Dedifferentiated amniotic fluid mesenchymal stem cell (primary cell): ENCODE measurements at regions not wholly inside any gene's neighbourhood (a gene's known extent, or its start where the extent isn't known, plus 50 kb on each side); places are given as distances from the start of the nearest gene placed in this dataset.
"Not testable (repeated sequence)": the region's sequence is repeated elsewhere in the genome, so short reads cannot be mapped to it uniquely, and the experiment has no call there.

ENCODE experiments used
- DNase-seq: peaks from one replicate; pipeline ENCODE4 v3.0.0-alpha.2; 2016; ENCODE audit errors: extremely low spot score

DNA sequence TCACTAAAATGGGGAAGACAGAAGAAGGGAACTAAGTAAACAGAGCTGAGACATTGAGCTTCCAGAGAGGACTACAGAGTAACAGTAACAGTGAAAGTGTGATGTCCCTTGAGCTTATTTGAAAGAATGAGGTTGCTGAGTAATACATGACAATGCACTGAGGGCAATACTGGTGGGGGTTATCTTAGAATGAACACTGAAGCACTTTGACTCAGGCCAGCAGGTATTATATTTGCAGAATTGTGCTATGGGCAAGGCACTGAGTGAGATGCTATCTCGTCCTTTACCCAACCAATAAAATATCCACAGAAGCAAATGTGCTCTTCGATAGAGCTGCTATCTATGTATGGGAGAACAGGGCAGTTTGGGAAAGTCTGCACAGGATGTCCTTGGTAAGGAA, 133.2 kb downstream of the DISP1 start:
- no peak for DNase-seq

DNA sequence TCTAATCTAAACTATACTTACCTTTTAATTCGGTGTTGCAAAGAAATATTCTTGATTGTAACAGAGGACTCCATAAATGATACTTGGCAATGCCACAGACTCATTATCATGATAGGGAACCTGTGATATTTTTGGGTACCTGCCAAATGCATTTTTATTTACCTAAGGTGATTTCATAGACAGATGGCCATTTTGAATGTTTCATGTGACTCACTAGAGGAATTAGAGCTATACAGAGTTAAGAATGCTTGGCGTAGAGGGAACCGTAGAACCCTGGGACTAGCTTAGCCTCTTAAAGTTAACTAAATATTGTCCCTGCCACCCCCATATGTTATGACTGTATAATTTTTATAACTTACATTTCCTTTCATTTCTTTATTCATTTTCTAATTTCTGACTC, 136.1 kb downstream of the DISP1 start:
- DNase-seq = no peak

DNA sequence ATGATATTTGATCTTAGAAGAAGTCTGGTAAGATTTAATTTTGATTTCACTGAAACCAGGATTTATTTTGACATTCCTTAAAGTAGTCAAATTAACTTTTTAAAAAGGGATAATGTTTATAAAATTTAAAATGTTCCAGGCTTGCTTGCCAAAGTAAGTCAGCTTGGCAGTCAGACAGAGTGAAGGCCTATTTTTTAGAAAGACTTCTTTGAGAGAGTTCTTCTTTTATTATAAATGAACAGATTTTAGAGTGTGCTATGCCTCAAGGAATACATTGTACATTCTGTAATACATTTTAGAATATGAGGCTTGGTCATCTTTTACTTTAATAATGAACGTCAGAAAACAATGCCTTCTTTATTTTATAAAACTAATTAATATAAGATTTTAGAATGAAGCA, 138.7 kb downstream of the DISP1 start:
- DNase-seq = no peak

DNA sequence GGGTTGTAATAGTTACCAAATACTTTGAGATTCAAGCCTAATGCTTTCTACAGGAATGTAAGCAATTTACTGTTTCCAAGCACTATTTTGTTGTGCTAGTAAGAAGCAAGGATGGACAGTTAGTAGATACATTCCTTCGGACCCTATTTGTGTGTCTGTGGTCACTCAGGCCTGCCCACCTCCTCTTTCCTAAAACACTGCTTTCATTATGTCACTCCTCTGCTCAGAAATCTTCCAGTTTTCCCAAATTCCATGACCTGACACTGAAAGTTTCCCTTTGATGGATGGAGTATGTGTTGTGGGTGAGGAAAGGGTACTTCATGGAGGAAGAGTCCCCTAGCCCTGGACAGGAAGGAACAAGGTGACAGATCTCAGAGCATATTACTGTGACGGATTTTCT, 141.1 kb downstream of the DISP1 start:
- DNase-seq = no peak

DNA sequence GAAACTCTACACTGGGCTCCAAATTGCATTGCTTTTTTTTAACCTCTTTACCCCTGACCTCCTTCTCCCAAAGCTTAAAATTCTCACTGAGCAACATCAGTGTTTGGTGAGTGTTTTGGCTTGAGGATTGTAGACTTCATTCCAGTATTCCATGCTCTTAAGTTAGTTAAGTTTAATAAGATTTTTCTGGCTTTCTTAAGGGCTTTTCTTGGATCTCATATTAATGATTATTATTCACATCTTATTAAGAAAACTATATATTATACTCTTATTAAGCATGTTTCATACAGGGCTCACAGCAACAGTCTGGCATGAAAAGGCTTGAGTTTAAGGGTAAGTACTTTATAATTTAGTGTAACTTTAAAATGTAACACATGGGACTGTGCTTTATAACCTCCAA, 141.8 kb downstream of the DISP1 start:
- DNase-seq = no peak

DNA sequence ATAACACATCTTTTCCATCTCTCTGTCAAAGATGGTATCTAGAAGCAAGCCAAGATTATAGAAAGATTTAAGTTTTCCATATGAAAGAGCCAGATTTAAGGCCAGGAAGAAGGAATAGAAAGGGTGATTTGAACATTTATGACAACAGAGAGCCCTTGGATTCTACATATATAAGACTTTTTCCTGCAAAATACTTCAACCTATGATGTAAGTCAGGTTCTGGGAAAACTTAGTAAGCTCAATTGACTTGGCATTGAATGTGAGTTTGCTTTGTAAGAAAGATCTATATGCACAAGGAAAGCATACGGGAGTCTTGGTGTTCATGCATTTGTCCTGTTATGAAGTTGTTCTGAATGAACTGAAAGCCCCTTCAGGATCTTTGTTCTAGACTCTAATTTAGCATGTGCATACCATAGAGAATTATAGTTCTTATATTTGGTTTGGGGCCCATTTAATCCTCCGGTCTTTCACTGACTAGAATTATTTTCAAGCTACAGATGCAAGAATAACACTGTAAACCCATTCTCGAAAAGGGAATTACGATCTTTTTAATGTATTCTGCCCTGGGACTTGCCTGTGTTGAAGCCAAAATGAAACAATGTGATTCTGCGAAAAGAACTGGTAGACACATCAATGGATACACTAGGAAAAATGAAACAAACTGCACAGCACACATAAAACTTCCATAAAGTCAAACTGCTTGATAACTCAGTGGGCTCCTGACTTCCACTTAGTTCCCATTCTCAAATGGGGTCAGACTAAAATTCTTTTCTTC, 152.8 kb downstream of the DISP1 start:
- no peak for DNase-seq

DNA sequence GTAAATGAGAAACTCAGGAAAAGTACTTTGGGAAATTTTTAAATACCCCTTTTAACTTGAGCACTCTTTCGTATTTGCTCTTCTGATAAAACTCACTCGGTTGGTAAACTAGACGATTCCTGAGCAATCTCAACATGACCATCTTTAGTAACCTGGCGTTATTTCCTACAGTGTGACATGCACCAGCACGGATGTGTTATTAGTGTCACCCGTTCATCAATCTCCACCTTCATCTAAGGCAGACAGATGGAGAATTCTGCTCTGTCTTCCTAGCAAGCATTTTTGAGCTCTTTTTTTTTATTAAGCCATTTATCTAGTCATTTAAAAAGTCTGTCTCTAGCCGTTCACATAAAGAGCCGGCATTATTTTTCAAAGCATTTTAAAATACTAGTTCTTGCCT, 155.2 kb downstream of the DISP1 start:
- no peak for DNase-seq

DNA sequence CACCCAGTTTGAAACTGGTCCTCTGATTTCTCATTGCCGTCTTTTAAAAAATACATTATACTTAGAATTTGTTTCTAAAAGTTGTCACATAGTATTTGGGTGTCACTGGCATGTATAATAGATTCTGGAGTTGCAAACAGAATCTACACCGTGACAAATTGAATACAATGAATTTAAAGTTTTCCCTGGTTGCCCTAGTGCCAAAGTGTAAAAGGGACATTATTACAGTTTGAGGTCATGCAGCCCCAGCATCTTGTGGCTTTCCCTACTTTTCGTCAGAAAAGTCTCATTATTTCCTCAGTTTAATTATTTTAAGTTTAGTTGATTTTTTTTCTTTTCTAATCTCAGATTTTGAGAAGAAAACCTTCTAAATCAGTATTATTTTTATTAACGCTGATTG, 155.9 kb downstream of the DISP1 start:
- no peak for DNase-seq

DNA sequence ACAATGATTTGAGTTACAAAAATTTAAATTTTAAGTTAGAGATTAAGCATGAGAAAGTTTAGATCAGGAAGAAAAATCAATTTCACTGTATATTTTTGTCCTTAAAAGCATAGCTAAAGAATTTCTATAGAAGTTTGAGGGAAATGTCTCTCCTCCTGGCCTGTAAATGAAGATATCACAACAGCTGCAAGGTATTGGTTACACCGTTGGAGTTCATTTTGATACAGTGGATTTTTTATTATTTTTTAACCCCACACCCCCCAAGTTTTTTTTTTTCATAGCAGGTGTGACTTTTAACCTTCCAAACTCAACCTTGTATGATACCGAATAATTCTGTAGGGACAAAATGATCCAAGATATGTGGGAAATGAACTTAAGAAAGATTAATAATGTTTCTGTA, 156.3 kb downstream of the DISP1 start:
- DNase-seq = no peak

DNA sequence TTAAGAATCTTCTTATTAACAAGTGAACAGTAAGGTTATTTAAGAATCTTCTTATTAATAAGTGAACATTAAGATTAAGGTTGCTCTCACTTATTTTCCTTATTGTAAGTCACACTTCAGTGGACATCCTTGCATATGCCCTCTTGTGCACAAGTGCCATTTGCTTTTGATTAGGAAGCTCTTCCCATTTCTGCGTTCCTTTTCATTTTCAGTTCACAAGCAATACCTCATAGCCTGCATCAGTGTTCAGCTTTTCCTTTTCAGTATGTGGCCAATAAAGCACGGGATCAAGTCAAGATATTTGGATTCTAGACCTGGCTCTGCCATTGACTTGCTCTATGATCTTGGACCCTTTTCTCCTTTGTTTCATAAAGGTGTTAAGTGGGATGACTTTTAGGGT, 158.7 kb downstream of the DISP1 start:
- DNase-seq = no peak

DNA sequence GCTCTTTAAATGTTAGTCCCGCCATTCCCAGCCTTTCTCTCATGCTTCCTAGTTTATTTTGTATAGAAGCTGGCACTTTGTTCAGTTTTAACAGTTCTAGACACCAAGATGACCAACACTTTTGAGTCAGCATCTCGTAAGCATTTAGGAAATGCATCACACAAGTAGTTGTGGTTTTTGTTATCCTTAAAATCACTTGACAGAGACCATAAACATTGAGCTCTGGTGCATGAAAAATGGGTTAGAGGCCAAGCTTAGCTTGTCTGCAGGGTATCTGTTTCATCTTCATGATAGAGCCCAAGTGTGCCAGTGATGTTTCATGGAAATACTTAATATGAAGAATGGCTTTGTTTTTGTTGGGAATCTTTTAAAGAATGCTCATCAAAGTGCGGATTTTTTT, 159.7 kb downstream of the DISP1 start:
- peak; percentile 83 for DNase-seq

DNA sequence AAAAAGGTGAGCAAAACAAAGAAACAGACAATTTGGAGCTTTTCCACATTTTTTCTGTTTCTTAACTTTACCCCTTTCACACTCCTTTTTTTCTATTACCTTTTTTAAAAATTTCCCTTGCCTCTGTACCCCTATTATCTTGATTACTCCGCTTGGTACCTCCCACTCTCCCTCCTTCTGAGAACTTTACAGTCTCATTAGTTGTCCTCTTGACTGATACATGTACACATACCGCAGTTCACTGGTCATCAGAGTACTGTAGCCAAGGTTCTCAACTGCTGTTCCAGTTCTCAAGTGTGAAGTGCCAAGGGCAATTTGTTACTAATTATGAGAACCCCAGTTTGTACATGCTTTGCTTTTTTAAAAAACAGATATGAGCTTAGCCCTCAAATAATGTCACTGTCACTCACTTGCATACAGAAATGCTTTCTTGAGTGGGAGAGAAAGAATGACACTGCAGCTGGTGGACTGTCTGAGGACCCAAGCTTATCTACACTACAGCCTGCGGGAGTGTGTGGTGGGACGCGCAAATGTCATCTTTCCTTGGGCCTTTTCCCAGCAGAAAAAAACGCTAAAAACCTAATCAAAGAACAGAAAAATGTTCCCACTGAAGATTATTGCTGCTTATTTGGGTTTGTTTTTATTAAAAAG, 160.8 kb downstream of the DISP1 start:
- DNase-seq = no peak

DNA sequence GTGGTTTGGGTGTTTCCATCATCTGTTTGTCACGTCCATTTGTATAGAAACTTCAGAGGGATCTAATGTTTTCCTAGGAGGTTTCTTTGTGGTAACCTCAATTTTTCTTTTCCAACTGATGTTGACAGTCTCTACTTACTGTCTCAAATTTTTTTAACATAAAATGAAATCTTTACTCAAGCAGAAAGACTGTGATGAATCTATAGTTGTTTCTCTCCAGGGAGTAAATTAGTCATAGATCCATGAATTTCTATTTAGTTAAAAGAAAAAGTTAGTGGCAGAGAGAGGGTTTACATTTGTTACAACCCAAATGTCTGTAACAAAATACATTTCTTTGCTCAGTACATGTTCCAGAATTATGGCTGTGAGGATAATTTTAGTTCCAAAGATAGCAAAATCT, 161.6 kb downstream of the DISP1 start:
- DNase-seq = no peak

DNA sequence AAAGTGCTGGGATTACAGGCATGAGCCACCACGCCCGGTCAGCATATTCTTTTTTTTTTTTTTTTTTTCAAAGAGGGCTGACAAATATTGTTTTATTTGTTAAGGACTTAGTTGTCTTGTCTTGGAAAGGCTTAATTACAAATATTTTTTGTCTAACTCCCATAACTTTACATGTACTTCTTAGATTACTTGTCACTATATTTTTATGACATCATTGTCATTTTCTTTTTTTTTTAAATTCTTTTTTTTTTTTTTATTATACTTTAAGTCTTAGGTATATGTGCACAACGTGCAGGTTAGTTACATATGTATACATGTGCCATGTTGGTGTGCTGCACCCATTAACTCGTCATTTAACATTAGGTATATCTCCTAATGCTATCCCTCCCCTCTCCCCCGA, 162.5 kb downstream of the DISP1 start:
- DNase-seq = not testable (repeated sequence)

DNA sequence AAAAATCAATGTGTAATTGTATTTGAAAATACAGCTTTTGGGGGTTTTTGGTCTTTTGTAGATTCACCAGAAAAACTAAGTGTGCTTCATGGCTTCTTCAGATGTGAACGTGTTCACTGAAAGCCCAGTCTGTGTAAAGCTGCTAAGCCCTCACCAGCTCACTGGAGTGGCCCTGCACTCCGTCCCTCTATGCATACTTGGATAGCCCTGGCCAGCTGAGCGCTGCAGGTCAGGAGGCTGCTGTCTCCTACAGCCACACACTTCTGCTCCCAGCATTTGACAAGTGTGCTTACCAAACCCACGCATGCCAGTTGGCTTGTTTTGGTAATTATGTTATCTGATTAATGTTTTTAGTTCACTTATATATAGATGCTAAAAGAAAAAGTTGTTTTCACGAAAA, 163.5 kb downstream of the TLR5 start:
- no peak for DNase-seq

DNA sequence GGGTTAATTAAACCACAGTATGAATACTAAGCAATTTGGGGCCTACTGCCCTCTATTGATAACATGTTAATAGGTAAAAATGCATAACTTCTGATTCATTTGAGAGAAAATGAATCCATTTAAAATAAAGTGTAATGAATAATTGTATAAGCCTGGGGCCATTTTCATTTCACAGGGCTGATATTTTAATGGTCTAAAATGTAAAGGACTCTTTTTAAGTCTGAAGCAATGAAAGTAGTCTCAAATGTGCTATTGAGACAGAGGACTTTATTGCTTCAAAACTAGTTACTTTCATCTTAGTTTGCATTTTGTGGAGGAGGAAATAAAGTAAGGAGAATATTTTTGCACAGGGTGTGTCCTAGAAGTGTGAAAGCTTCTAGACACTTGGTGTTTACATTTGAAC, 155.4 kb downstream of the TLR5 start:
- no peak for DNase-seq

DNA sequence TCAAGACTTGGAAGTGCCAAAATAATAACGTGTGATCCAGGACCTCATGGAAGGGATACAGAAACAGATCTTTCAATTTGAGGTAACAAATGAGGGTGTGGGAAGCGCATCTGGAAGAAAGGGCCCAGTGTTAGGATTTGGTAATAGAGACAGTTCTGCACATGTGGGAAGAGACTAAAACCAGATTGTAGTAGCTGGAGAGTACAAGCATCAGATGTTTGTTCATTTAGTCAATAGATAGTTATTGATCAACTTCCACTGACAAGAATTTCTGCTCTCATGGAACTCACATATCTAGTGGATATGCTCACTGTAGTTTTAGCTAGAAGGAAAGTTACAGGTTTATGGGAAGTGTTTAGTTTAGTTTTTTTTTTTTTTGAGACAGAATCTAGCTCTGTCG, 153.6 kb downstream of the TLR5 start:
- no peak for DNase-seq

DNA sequence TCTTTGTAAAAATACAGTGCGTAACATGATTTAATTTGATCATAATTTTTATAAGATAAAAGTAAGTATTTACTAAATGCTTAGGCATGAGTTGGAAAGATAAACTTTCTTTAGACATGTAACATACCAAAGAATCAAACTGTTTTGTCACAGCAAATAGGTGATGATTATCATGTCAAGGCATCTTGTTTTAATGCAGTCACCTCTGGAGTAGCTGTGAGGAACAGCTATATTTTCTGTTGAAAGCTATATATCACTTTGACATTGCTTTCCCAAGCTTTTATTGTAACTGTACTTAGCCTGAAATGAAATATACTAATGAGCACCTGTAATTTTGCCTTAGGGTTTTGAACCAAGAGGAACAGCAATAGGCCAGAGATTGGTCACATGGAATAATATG, 151.9 kb downstream of the TLR5 start:
- no peak for DNase-seq

DNA sequence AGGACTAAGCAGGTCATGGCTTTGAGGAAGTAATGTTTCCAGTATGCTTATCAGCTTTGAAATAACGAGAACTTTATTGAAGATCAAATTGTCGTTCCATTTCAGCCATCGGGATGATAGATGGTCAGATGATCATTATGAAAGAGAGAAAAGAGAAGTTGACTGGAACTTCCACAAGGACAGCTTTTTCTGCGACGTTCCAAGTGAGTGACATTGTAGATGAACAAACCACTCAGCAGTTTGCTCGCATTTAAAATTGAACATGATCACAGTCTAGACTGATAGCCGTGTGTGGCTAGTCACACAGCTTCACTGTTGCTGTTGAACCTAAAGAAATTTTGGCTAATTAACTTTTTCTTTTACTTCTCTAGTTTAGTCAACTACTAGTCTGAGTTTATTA, 151.1 kb downstream of the TLR5 start:
- no peak for DNase-seq

DNA sequence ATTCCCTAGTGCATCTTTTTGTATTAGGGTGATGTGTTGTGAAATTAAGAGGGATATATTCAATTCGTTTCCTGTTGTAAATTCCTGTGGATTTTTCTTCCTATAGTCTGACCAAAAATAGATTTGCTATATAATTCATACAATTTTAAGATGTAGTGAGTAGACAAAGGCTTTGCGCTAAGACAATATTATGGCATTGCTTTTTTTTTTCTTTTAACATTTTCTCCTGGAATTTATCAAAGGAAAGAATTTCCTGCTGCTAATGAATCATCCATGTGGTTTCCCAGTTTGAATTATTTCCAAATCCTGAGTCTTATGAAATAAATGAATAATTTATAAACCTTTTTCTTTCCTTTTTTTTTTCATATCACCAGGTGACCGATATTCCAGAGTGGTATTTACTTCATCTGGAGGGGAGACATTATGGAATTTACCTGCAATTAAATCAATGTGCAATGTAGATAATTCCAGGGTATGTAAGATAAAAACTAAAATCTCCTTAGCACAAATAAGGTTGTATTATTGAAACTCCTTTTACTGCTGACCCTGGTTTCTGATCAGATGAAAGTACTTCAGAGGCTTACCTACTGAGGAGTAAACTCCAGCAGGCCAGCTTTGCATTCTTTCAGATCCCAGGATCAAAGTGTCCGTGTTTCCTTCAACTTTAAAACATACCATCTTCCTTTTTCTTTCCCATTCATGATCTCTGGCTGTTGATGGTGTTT, 148.4 kb downstream of the TLR5 start:
- peak; percentile 26 for DNase-seq

DNA sequence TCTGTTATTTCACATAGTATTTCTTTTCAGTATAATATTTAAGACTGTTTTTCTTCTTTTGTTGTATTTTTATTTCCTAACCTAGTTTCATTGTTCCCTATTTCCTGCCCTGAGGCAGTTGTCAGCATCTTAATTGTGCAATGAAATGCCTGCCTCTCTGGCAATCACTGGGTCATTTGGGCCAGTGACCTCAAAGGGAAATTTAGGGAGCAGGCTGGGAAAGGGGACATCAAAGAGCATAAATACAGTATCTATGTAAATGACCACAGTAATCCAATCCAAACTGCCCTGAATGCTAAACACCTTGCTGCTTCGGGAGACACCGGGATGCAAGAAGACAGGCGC, 147.8 kb downstream of the TLR5 start:
- no peak for DNase-seq

DNA sequence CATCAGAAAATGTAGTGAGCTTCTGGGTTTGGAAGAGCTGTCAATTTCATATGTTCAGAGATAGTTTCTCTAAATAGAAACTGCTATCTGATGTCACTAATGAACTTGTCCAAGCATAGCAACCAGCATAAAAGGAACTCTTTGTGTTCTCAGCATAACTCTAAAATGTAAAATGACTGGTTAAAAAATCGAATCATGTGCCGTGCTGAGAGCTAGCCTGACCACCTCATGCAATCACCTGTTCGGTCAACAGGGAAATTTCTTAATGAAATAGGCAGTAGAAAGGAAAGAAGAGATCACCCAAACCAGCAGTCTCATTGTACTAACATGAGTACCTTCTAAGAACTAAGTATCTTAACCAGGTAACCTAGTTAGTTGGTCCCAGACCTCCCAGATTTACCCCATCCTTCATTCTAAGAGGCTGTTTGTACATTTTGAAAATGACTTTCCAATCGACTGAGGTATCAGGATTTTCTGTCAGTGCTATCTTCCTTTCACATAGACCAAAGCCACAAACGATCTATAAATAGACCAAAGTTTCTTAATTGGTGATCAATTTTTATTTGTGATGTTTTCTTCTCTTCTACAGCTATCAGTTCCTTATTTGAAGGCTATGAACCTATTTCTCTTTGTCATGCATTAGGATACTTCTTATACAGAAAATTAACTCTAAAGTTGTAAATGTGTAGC, 147.3 kb downstream of the TLR5 start:
- DNase-seq = no peak
